HepG2 (cell line): ENCODE measurements at regions not wholly inside any gene's neighbourhood (a gene's known extent, or its start where the extent isn't known, plus 50 kb on each side); places are given as distances from the start of the nearest gene placed in this dataset.

Source experiments
- ATAC-seq: fragments of 200-7000 bp; cut with Tn5 transposase; 3 replicates; pipeline ENCODE4 v1.9.1; 2020; ENCODE audit warnings: mild to moderate bottlenecking, moderate library complexity
- BruUV-seq: library from RNA; stranded (reverse); fragments of 400-500 nt; replicated peaks from 2 replicates; lab custom pipeline; 2021; lab: Mats Ljungman, UMichigan
- CTCF ChIA-PET: fragments of 300-600 bp; formaldehyde crosslinking; extraction: SDS; loops from one replicate; lab custom pipeline; 2021; ENCODE audit warnings: low total read pairs, inconsistent platforms, low intra/inter-chr PET ratio; lab: Yijun Ruan, JAX
- POLR2A ChIA-PET: fragments of 350-600 bp; sonication (Branson Sonifier 250); formaldehyde crosslinking; loops from one replicate; lab custom pipeline; 2020; ENCODE audit warnings: antibody characterized with exemption, inconsistent platforms; lab: Yijun Ruan, JAX
- DNase-seq: peaks from one replicate; pipeline ENCODE4 v3.0.0-alpha.2; 2015; ENCODE audit warnings: low spot score
- FAIRE-seq: peaks from 3 replicates; lab custom pipeline; 2011; peaks lifted over from hg19 to GRCh38; lab: Jason Lieb, UNC
- H2AFZ ChIP-seq: one replicate; pipeline ENCODE4 v1.6.1; 2011; ENCODE audit warnings: low read length, inconsistent platforms
- H3K27ac ChIP-seq: fragments of 300-600 bp; 3 replicates; pipeline ENCODE4 v1.8.0; 2011; ENCODE audit warnings: mixed run types, mild to moderate bottlenecking, mixed read lengths, low read length, inconsistent platforms; ENCODE audit not compliant: insufficient read depth; ENCODE audit errors: extremely low read length
- H3K27me3 ChIP-seq, 2 experiments: fragments of 200-600 bp in 1 of 2; 2 replicates in 1 of 2; 3 replicates in 1 of 2; pipeline versions ENCODE4 v1.6.0 to v1.8.0; 2011; ENCODE audit warnings: low read length in 2 of 2, mild to moderate bottlenecking in 2 of 2, moderate library complexity in 2 of 2, inconsistent platforms in 1 of 2; ENCODE audit not compliant: insufficient read depth in 2 of 2, control insufficient read depth in 1 of 2
- H3K36me3 ChIP-seq, 2 experiments: fragments of 200-600 bp in 1 of 2; replicated peaks in 1 of 2; 2 replicates in 1 of 2; 3 replicates in 1 of 2; pipeline versions ENCODE4 v1.5.1 to v1.8.0; 2011; ENCODE audit warnings: low read length in 2 of 2, inconsistent platforms in 1 of 2; ENCODE audit not compliant: insufficient read depth in 2 of 2, control insufficient read depth in 1 of 2
- H3K4me1 ChIP-seq: 2 replicates; pipeline ENCODE4 v1.5.1; 2012; ENCODE audit warnings: low read length, inconsistent platforms; ENCODE audit not compliant: insufficient read depth
- H3K4me2 ChIP-seq: 2 replicates; pipeline ENCODE4 v1.6.0; 2011; ENCODE audit warnings: low read depth, low read length, inconsistent platforms
- H3K4me3 ChIP-seq, 3 experiments: fragments of 200-600 bp in 1 of 3; sonication (generic), shearing (Covaris generic) in 1 of 3; replicated peaks in 1 of 3; 2 replicates each; pipeline ENCODE4 v1.5.1; 2011 to 2016; ENCODE audit warnings: low read length in 3 of 3, inconsistent platforms in 2 of 3, low read depth in 2 of 3, mild to moderate bottlenecking in 2 of 3, control low read depth in 1 of 3, mixed read lengths in 1 of 3; ENCODE audit not compliant: insufficient read depth in 1 of 3
- H3K79me2 ChIP-seq: one replicate; pipeline ENCODE4 v1.6.1; 2011; ENCODE audit warnings: low read length, inconsistent platforms; ENCODE audit not compliant: insufficient read depth
- H3K9ac ChIP-seq: 2 replicates; pipeline ENCODE4 v1.6.0; 2011; ENCODE audit warnings: mild to moderate bottlenecking, low read depth, low read length, inconsistent platforms; ENCODE audit not compliant: insufficient read depth
- H3K9me3 ChIP-seq: 2 replicates; pipeline ENCODE4 v1.5.1; 2012; ENCODE audit warnings: mild to moderate bottlenecking, low read length
- H4K20me1 ChIP-seq: 2 replicates; pipeline ENCODE4 v1.6.0; 2011; ENCODE audit warnings: inconsistent platforms, mild to moderate bottlenecking, low read length, moderate library complexity; ENCODE audit not compliant: insufficient read depth
- CAMTA2 ChIP-seq: sonication (generic); formaldehyde crosslinking; IDR thresholded peaks from 2 replicates; pipeline ENCODE4 v1.4.0; 2020; ENCODE audit warnings: mild to moderate bottlenecking, missing genetic modification reagents, borderline replicate concordance
- ISX ChIP-seq: sonication (generic); formaldehyde crosslinking; conservative IDR thresholded peaks from 2 replicates; pipeline ENCODE4 v1.5.0; 2020; ENCODE audit warnings: missing genetic modification reagents
- JUNB ChIP-seq: sonication (generic); formaldehyde crosslinking; IDR thresholded peaks from 2 replicates; pipeline ENCODE4 v1.8.0; 2022; ENCODE audit warnings: missing genetic modification reagents, mild to moderate bottlenecking, borderline replicate concordance
- KDM4B ChIP-seq: sonication (generic); formaldehyde crosslinking; IDR thresholded peaks from 2 replicates; pipeline ENCODE4 v1.4.0; 2020; ENCODE audit warnings: missing genetic modification reagents
- PLRG1 ChIP-seq: fragments of 450-650 bp; conservative IDR thresholded peaks from 2 replicates; pipeline ENCODE4 v1.6.1; 2016
- SIN3B ChIP-seq: fragments of 150-350 bp; IDR thresholded peaks from 2 replicates; pipeline ENCODE4 v1.6.1; 2014; ENCODE audit warnings: low read length
- ZFP36L1 ChIP-seq: sonication (generic); formaldehyde crosslinking; IDR thresholded peaks from 2 replicates; pipeline ENCODE4 v1.8.0; 2022; ENCODE audit warnings: mild to moderate bottlenecking, missing genetic modification reagents, moderate library complexity
- ZFP41 ChIP-seq: sonication (generic); formaldehyde crosslinking; IDR thresholded peaks from 2 replicates; pipeline ENCODE4 v1.4.0; 2020; ENCODE audit warnings: mild to moderate bottlenecking, missing genetic modification reagents, borderline replicate concordance
- ZFP82 ChIP-seq: sonication (generic); formaldehyde crosslinking; IDR thresholded peaks from 2 replicates; pipeline ENCODE4 v1.5.1; 2020; ENCODE audit warnings: mild to moderate bottlenecking, missing genetic modification reagents, borderline replicate concordance
- ZNF263 ChIP-seq: sonication (generic); formaldehyde crosslinking; IDR thresholded peaks from 2 replicates; pipeline ENCODE4 v1.4.0; 2020; ENCODE audit warnings: missing genetic modification reagents
- ZNF383 ChIP-seq: sonication (generic); formaldehyde crosslinking; IDR thresholded peaks from 2 replicates; pipeline ENCODE4 v1.4.0; 2020; ENCODE audit warnings: missing genetic modification reagents, mild to moderate bottlenecking, borderline replicate concordance
- ZNF569 ChIP-seq: sonication (generic); formaldehyde crosslinking; IDR thresholded peaks from 2 replicates; pipeline ENCODE4 v1.5.0; 2020; ENCODE audit warnings: mild to moderate bottlenecking, missing genetic modification reagents, moderate library complexity, borderline replicate concordance
- ZNF674 ChIP-seq: sonication (generic); formaldehyde crosslinking; IDR thresholded peaks from 2 replicates; pipeline ENCODE4 v1.5.0; 2020; ENCODE audit warnings: low read depth, mild to moderate bottlenecking, missing genetic modification reagents
- ZNF766 ChIP-seq: sonication (generic); formaldehyde crosslinking; IDR thresholded peaks from 2 replicates; pipeline ENCODE4 v1.5.0; 2020; ENCODE audit warnings: missing genetic modification reagents, borderline replicate concordance
- WGBS: methylation state at CpG from one replicate; pipeline ENCODE4 v1.1.6; 2017; ENCODE audit warnings: low lambda C conversion rate; 5-methylcytosine and 5-hydroxymethylcytosine counted together
- in situ Hi-C: cut with HindIII; loops from 2 replicates; pipeline ENCODE4 v1.10.0; 2017; ENCODE audit warnings: low pct_unique_long_range_greater_than_20kb; ENCODE audit not compliant: extremely low pct_ligation_motif_present
- intact Hi-C: fragments of 100-400 bp; cut with micrococcal nuclease; formaldehyde crosslinking; loops from one replicate; pipeline ENCODE4 v1.10.0; 2022; ENCODE audit not compliant: unreplicated experiment
- TF ChIP-seq, protein P1 (sequence below): sonication (generic); formaldehyde crosslinking; IDR thresholded peaks from 2 replicates; pipeline ENCODE4 v1.8.1; 2023; ENCODE audit warnings: mild to moderate bottlenecking, moderate library complexity, missing genetic modification reagents
- TF ChIP-seq, protein P2 (sequence below): sonication (generic); formaldehyde crosslinking; IDR thresholded peaks from 2 replicates; pipeline ENCODE4 v1.4.0; 2020; ENCODE audit warnings: mild to moderate bottlenecking, low read depth, missing genetic modification reagents
- TF ChIP-seq, protein P3 (sequence below): sonication (generic); formaldehyde crosslinking; IDR thresholded peaks from 2 replicates; pipeline ENCODE4 v1.4.0; 2020; ENCODE audit warnings: missing genetic modification reagents, borderline replicate concordance
- TF ChIP-seq, protein P4 (sequence below): sonication (generic); formaldehyde crosslinking; IDR thresholded peaks from 2 replicates; pipeline ENCODE4 v1.5.0; 2020; ENCODE audit warnings: mild to moderate bottlenecking, low read depth, missing genetic modification reagents, borderline replicate concordance
- TF ChIP-seq, protein P5 (sequence below): sonication (generic); formaldehyde crosslinking; IDR thresholded peaks from 2 replicates; pipeline ENCODE4 v1.8.1; 2023; ENCODE audit warnings: mild to moderate bottlenecking, missing genetic modification reagents

DNA sequence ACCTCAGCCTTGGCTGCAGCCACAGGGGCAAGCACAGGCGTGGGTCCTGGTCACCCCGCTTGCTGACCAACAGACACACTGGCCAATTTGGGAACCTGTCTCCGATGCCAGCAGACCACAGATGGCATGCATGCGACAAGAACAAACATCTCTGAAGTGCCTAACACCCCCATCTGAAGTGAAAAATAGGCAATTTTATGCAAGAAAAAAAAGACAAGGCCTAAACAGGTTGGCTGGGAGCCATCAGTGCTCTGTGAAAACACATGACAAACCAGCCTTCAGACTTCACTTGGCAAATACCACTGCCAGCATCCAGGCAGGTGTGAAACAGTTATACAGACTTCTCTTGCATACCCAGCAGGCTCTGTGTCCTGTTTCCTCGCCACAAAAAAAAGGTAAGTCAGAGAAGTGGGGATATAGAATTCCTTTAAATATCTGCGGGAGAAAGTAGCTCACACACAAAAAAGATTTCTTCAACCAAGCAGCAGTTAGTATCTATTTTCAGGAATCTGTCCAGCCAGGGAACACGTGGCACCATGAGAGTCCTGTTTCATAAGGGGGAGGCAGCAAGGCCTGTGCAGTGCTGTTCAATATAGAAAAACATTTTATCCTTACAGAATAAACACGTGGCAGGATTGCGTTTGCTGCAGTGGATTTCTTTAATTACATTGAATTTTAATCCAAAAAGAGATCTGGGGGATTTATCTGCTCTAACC, 293.4 kb upstream of the MKLN1 start:
- FAIRE-seq = no peak
- H3K27me3 ChIP-seq = no peaks in the 10 kb centered on the region
- H4K20me1 ChIP-seq = peaks cover 11% of the 10 kb centered on the region; the same call in 1 of the 2 replicates
- no peaks in the 10 kb centered on the region for H3K9me3 ChIP-seq
- 96% methylated on average over 9 of the region's 9 CpGs for WGBS
- peaks cover 26% of the 10 kb centered on the region for H3K79me2 ChIP-seq
- H3K4me2 ChIP-seq = no peak overlapping the region
- H3K4me3 ChIP-seq = no peak overlapping the region
- ATAC-seq = no peak
- in situ Hi-C loops (no loop called here), intact Hi-C loops (no loop called here)
- ChIA-PET POLR2A (no interaction called here), CTCF (no interaction called here)
- no peaks in the 10 kb centered on the region for H3K4me1 ChIP-seq
- BruUV-seq = no TSS peak
- TF ChIP-seq ZFP82 (CRISPR knock-in tag) = no peak
- TF ChIP-seq, protein P1, sequence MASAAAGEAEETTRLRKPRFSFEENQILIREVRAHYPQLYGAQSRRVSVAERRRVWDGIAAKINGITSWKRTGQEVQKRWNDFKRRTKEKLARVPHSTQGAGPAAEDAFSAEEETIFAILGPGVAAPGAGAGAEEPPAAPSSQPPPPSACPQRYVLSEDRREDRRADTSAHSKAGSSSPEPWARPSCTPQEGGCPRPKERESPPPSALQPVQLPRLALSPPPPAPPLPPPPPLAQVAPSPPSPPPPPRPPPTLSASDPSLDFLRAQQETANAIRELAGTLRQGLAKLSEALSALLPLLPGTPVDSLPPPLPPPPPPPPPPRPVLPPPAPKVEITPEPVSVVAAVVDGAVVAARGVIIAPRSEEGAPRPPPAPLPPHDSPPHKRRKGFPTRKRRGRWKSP (CRISPR knock-in tag) = no peak
- no peak for TF ChIP-seq ISX (CRISPR knock-in tag)
- no peak for TF ChIP-seq CAMTA2 (CRISPR knock-in tag)
- no peak for TF ChIP-seq ZNF383 (CRISPR knock-in tag)
- TF ChIP-seq, protein P2, sequence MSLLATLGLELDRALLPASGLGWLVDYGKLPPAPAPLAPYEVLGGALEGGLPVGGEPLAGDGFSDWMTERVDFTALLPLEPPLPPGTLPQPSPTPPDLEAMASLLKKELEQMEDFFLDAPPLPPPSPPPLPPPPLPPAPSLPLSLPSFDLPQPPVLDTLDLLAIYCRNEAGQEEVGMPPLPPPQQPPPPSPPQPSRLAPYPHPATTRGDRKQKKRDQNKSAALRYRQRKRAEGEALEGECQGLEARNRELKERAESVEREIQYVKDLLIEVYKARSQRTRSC (CRISPR knock-in tag) = no peak
- TF ChIP-seq JUNB (CRISPR knock-in tag) = no peak
- no peak for TF ChIP-seq ZNF674 (CRISPR knock-in tag)
- TF ChIP-seq SIN3B = no peak
- no peak for TF ChIP-seq ZNF766
- no peak for TF ChIP-seq KDM4B (CRISPR knock-in tag)
- no peak for TF ChIP-seq ZFP41 (CRISPR knock-in tag)
- no peak for TF ChIP-seq ZNF569 (CRISPR knock-in tag)
- TF ChIP-seq, protein P3, sequence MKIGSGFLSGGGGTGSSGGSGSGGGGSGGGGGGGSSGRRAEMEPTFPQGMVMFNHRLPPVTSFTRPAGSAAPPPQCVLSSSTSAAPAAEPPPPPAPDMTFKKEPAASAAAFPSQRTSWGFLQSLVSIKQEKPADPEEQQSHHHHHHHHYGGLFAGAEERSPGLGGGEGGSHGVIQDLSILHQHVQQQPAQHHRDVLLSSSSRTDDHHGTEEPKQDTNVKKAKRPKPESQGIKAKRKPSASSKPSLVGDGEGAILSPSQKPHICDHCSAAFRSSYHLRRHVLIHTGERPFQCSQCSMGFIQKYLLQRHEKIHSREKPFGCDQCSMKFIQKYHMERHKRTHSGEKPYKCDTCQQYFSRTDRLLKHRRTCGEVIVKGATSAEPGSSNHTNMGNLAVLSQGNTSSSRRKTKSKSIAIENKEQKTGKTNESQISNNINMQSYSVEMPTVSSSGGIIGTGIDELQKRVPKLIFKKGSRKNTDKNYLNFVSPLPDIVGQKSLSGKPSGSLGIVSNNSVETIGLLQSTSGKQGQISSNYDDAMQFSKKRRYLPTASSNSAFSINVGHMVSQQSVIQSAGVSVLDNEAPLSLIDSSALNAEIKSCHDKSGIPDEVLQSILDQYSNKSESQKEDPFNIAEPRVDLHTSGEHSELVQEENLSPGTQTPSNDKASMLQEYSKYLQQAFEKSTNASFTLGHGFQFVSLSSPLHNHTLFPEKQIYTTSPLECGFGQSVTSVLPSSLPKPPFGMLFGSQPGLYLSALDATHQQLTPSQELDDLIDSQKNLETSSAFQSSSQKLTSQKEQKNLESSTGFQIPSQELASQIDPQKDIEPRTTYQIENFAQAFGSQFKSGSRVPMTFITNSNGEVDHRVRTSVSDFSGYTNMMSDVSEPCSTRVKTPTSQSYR = no peak
- TF ChIP-seq, protein P4, sequence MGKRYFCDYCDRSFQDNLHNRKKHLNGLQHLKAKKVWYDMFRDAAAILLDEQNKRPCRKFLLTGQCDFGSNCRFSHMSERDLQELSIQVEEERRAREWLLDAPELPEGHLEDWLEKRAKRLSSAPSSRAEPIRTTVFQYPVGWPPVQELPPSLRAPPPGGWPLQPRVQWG (CRISPR knock-in tag) = no peak
- TF ChIP-seq ZNF263 (CRISPR knock-in tag) = no peak
- TF ChIP-seq PLRG1 = no peak
- TF ChIP-seq ZFP36L1 = no peak
- TF ChIP-seq, protein P5, sequence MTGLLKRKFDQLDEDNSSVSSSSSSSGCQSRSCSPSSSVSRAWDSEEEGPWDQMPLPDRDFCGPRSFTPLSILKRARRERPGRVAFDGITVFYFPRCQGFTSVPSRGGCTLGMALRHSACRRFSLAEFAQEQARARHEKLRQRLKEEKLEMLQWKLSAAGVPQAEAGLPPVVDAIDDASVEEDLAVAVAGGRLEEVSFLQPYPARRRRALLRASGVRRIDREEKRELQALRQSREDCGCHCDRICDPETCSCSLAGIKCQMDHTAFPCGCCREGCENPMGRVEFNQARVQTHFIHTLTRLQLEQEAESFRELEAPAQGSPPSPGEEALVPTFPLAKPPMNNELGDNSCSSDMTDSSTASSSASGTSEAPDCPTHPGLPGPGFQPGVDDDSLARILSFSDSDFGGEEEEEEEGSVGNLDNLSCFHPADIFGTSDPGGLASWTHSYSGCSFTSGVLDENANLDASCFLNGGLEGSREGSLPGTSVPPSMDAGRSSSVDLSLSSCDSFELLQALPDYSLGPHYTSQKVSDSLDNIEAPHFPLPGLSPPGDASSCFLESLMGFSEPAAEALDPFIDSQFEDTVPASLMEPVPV = no peak
- peaks cover 2 to 16% of the 10 kb centered on the region in 2 experiments; a peak in 2 of 5 replicates for H3K36me3 ChIP-seq
- H2AFZ ChIP-seq = no peak overlapping the region
- no peak for DNase-seq
- no peak overlapping the region for H3K27ac ChIP-seq
- H3K9ac ChIP-seq = no peak overlapping the region
